Erythroblast (primary cell): ENCODE measurements at regions not wholly inside any gene's neighbourhood (a gene's known extent, or its start where the extent isn't known, plus 50 kb on each side); places are given as distances from the start of the nearest gene placed in this dataset.

Source experiments
- DNase-seq, 2 experiments: peaks; one replicate each; lab custom pipeline; 2025; lab: John Stamatoyannopoulos, UW
- GATA1 ChIP-seq: IDR thresholded peaks from 2 replicates; pipeline ENCODE4 v1.6.1; 2011; ENCODE audit warnings: low read depth, mild to moderate bottlenecking, control low read depth, low read length, moderate library complexity
- POLR2A ChIP-seq: IDR thresholded peaks from 2 replicates; pipeline ENCODE4 v1.6.1; 2011; ENCODE audit warnings: mild to moderate bottlenecking, low read length

- TF ChIP-seq POLR2A (no peak), GATA1 (no peak)
- DNase-seq = no peak
Measured at GRCh38 chr10:61302124-61302523, 151.1 kb downstream of the TMEM26 start.

GRCh38 chr10:61301575-61301974, 151.6 kb downstream of the TMEM26 start:
- no peak for DNase-seq
- TF ChIP-seq POLR2A = no peak
- TF ChIP-seq GATA1 = no peak

GRCh38 chr10:61299841-61300240, 153.3 kb downstream of the TMEM26 start:
- TF ChIP-seq POLR2A (no peak), GATA1 (no peak)
- DNase-seq = no peak

- TF ChIP-seq GATA1 (no peak), POLR2A (no peak)
- DNase-seq = no peak
Measured at GRCh38 chr10:61299156-61299555, 154.0 kb downstream of the TMEM26 start.

DNA sequence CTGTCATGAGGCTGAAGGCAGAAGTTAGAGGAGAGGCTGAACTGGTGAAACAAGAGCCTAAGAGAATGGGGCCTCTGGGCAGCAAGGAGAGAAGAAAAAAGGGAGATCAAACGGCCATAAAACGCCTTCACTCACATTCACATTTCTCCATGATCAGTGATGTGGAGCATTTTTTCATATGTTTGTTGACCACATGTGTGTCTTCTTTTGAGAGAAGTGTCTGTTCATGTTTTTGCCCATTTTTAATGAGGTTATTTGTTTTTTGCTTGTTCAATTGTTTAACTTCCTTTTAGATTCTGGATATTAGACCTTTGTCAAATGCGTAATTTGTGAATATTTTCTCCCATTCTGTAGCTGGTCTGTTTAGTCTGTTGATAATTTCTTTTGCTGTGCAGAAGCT, 155.0 kb downstream of the TMEM26 start:
- no peak for DNase-seq
- no peak for TF ChIP-seq POLR2A
- no peak for TF ChIP-seq GATA1

- no peak for DNase-seq
- no peak for TF ChIP-seq GATA1
- no peak for TF ChIP-seq POLR2A
Measured at GRCh38 chr10:61296161-61296560, 157.0 kb downstream of the TMEM26 start.

- DNase-seq = no peak
- TF ChIP-seq GATA1 = no peak
- no peak for TF ChIP-seq POLR2A
Measured at GRCh38 chr10:61294131-61294530, 159.1 kb downstream of the TMEM26 start.

GRCh38 chr10:61289813-61290212, 163.4 kb downstream of the TMEM26 start:
- TF ChIP-seq GATA1 = no peak
- no peak for TF ChIP-seq POLR2A
- DNase-seq = no peak

- TF ChIP-seq GATA1 (no peak), POLR2A (no peak)
- no peak for DNase-seq
Measured at GRCh38 chr10:61286686-61287085, 166.5 kb downstream of the TMEM26 start.

- no peak for TF ChIP-seq GATA1
- no peak for TF ChIP-seq POLR2A
- DNase-seq = no peak
Measured at GRCh38 chr10:61285749-61286148, 167.4 kb downstream of the TMEM26 start.

DNA sequence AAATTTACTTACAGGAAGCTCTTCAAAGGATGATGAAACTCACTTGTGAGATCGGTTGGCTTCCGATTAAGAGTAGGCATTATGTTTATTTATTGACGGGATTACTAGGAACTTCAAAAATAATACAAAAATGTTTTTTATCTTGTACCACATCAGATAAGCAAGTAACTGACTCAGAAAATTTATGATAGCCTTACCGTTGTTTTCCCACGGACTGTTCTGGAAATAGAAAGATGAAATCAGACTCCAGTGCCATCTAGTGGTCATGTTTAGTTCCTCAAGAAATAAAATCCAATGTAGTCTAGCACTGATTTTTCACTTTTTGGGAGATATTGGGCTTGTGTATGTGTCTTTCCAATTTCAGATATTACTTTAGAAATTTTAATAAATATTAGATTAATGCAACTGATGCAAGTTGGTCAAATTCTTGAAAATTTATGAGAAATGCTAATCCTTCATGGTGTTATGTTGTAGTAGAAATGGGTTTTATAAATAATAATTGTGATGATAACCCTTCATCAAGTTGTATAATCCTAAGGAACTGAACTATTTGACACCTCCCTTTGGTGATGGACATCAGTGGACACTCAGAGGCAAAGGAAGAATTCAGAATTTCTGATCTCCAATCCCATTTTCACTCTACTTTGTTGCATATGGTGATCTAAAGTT, 168.8 kb downstream of the TMEM26 start:
- no peak for TF ChIP-seq GATA1
- peak; percentile 47 to 68 for DNase-seq

- no peak for DNase-seq
- TF ChIP-seq GATA1 (no peak), POLR2A (no peak)
Measured at GRCh38 chr10:61283481-61284221, 169.5 kb downstream of the TMEM26 start.

- no peak for DNase-seq
- TF ChIP-seq POLR2A (no peak), GATA1 (no peak)
Measured at GRCh38 chr10:61283066-61283465, 170.1 kb downstream of the TMEM26 start.

GRCh38 chr10:61280303-61280702, 172.9 kb downstream of the TMEM26 start:
- TF ChIP-seq GATA1 (no peak), POLR2A (no peak)
- DNase-seq = no peak

- no peak for DNase-seq
- no peak for TF ChIP-seq GATA1
- TF ChIP-seq POLR2A = no peak
Measured at GRCh38 chr10:61279400-61279799, 173.8 kb downstream of the TMEM26 start.

DNA sequence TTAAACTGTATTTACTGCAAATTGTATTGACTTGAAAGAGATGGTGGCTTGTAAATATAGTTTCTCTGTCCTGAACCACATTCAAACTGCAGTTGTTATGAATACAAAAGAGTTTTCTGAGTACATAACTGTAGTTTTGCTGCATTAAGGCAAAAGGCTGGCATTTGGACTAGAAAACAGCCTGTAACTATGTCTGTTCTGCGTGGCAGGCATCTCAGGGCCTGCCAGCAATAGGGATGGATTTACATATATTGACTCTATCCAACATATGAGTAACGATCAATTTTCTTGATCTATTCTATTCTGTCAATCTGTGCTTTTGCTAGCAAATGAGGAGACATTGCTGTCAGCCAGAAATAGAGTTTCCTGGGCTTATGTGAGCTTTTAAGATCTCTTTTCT, 174.6 kb downstream of the TMEM26 start:
- no peak for TF ChIP-seq GATA1
- TF ChIP-seq POLR2A = no peak
- DNase-seq = no peak

- DNase-seq = no peak
- TF ChIP-seq POLR2A (no peak), GATA1 (no peak)
Measured at GRCh38 chr10:61272781-61273180, 180.4 kb downstream of the TMEM26 start.
